H1 (cell line): ENCODE measurements at regions not wholly inside any gene's neighbourhood (a gene's known extent, or its start where the extent isn't known, plus 50 kb on each side); places are given as distances from the start of the nearest gene placed in this dataset.

ENCODE experiments used
- ASH2L ChIP-seq: fragments of 200-600, 300-600 bp; sonication (generic); IDR thresholded peaks from one replicate; pipeline ENCODE4 v1.7.1; 2017; ENCODE audit warnings: low read length
- CBX5 ChIP-seq: fragments of 300-800, 300-1000 bp; sonication (generic); IDR thresholded peaks from 2 replicates; pipeline ENCODE4 v1.7.1; 2016; ENCODE audit warnings: antibody characterized with exemption, low read length, low read depth
- EP300 ChIP-seq, 2 experiments: IDR thresholded peaks; 1 replicate in 1 of 2; 2 replicates in 1 of 2; pipeline ENCODE4 v1.6.1; 2011 to 2012; ENCODE audit warnings: low read depth in 2 of 2, low read length in 2 of 2, mild to moderate bottlenecking in 2 of 2, borderline replicate concordance in 1 of 2, inconsistent platforms in 1 of 2, moderate library complexity in 1 of 2
- EZH2 ChIP-seq: fragments of 200-600 bp; sonication (generic); IDR thresholded peaks from 2 replicates; pipeline ENCODE4 v1.7.1; 2012; ENCODE audit warnings: low read depth, mild to moderate bottlenecking, moderate library complexity, low read length, inconsistent platforms; ENCODE audit not compliant: severe bottlenecking
- JUN ChIP-seq: IDR thresholded peaks from 2 replicates; pipeline ENCODE4 v1.6.1; 2011; ENCODE audit warnings: low read depth, mild to moderate bottlenecking, improper control_type of control experiment, low read length
- KDM5A ChIP-seq: fragments of 200-600 bp; IDR thresholded peaks from 2 replicates; pipeline ENCODE4 v1.7.1; 2012; ENCODE audit warnings: mild to moderate bottlenecking, low read length, inconsistent platforms, mixed read lengths
- PHF8 ChIP-seq: fragments of 200-600 bp; sonication (generic); conservative IDR thresholded peaks from 2 replicates; pipeline ENCODE4 v1.7.1; 2012; ENCODE audit warnings: low read depth, mild to moderate bottlenecking, inconsistent platforms, low read length, moderate library complexity
- POLR2A ChIP-seq, 2 experiments: IDR thresholded peaks; 1 replicate in 1 of 2; 2 replicates in 1 of 2; pipeline ENCODE4 v1.6.1; 2011; ENCODE audit warnings: low read depth in 2 of 2, low read length in 2 of 2, mild to moderate bottlenecking in 2 of 2; ENCODE audit errors: control extremely low read depth in 1 of 2
- YY1 ChIP-seq: IDR thresholded peaks from 2 replicates; pipeline ENCODE4 v1.6.1; 2011; ENCODE audit warnings: low read depth, mild to moderate bottlenecking, low read length
- TF ChIP-seq, protein P1 (sequence below): IDR thresholded peaks from 2 replicates; pipeline ENCODE4 v1.6.1; 2011; ENCODE audit warnings: low read length, improper control_type of control experiment
- TF ChIP-seq, protein P2 (sequence below), 3 experiments: IDR thresholded peaks; 1 replicate in 2 of 3; 2 replicates in 1 of 3; pipeline versions ENCODE4 v1.5.1 to v1.6.1; 2011; ENCODE audit warnings: low read length in 3 of 3, mild to moderate bottlenecking in 3 of 3, inconsistent platforms in 2 of 3, low read depth in 1 of 3, moderate library complexity in 1 of 3; ENCODE audit not compliant: insufficient read depth in 1 of 3; ENCODE audit errors: control extremely low read depth in 1 of 3
- TF ChIP-seq, protein P3 (sequence below): IDR thresholded peaks from 2 replicates; pipeline ENCODE4 v1.6.1; 2012; ENCODE audit warnings: inconsistent platforms

DNA sequence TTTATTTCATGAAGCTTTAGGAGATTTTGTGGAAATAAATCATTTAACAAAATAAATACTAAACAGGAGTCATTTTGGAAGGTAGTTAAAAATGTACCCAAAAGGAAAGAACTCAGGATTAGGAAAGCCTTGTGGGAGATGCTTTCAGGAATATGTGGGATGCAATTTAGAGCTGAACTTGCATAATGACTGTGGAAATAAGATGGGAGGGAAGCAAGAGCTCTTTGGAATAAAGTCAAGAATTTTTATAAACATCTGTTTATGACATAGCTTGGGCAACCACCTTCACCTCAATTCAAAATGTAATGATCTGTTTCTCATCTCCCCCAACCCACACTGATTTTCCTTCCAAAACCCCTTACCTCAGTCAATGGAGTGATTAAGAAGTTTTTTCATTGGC lies 623.8 kb downstream of the FAT4 start:
- TF ChIP-seq, protein P1, sequence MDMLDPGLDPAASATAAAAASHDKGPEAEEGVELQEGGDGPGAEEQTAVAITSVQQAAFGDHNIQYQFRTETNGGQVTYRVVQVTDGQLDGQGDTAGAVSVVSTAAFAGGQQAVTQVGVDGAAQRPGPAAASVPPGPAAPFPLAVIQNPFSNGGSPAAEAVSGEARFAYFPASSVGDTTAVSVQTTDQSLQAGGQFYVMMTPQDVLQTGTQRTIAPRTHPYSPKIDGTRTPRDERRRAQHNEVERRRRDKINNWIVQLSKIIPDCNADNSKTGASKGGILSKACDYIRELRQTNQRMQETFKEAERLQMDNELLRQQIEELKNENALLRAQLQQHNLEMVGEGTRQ: no peak
- TF ChIP-seq CBX5 (no peak), EZH2 (no peak), EP300 (IDR thresholded peaks at IDR 0.05; ENCODE audit: borderline replicate concordance in 1 of 2, low read depth in 2 of 2, low read length in 2 of 2) (no peak), KDM5A (no peak), PHF8 (no peak), JUN (no peak), POLR2A (IDR thresholded peaks at IDR 0.05; ENCODE audit: control extremely low read depth in 1 of 2, low read depth in 2 of 2, low read length in 2 of 2) (no peak), YY1 (no peak), ASH2L (no peak)
- TF ChIP-seq, protein P2, sequence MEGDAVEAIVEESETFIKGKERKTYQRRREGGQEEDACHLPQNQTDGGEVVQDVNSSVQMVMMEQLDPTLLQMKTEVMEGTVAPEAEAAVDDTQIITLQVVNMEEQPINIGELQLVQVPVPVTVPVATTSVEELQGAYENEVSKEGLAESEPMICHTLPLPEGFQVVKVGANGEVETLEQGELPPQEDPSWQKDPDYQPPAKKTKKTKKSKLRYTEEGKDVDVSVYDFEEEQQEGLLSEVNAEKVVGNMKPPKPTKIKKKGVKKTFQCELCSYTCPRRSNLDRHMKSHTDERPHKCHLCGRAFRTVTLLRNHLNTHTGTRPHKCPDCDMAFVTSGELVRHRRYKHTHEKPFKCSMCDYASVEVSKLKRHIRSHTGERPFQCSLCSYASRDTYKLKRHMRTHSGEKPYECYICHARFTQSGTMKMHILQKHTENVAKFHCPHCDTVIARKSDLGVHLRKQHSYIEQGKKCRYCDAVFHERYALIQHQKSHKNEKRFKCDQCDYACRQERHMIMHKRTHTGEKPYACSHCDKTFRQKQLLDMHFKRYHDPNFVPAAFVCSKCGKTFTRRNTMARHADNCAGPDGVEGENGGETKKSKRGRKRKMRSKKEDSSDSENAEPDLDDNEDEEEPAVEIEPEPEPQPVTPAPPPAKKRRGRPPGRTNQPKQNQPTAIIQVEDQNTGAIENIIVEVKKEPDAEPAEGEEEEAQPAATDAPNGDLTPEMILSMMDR (IDR thresholded peaks at IDR 0.05; ENCODE audit: control extremely low read depth in 1 of 3, insufficient read depth in 1 of 3, low read depth in 1 of 3, low read length in 3 of 3): no peak
- TF ChIP-seq, protein P3, sequence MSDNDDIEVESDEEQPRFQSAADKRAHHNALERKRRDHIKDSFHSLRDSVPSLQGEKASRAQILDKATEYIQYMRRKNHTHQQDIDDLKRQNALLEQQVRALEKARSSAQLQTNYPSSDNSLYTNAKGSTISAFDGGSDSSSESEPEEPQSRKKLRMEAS: no peak
